Testis (tissue), 2 donors: ENCODE measurements at regions not wholly inside any gene's neighbourhood (a gene's known extent, or its start where the extent isn't known, plus 50 kb on each side); places are given as distances from the start of the nearest gene placed in this dataset.

Source experiments
- CTCF ChIP-seq, 3 experiments: fragments of 450-650 bp in 2 of 3; fragments of 200-600 bp in 1 of 3; sonication (generic) in 1 of 3; IDR thresholded peaks; one replicate each; pipeline ENCODE4 v1.5.1; 2016 to 2019; ENCODE audit warnings: antibody characterized with exemption in 3 of 3, mild to moderate bottlenecking in 2 of 3, moderate library complexity in 1 of 3
- POLR2A ChIP-seq: fragments of 450-650 bp; IDR thresholded peaks from one replicate; pipeline ENCODE4 v1.6.1; 2017; ENCODE audit warnings: antibody characterized with exemption, mild to moderate bottlenecking, moderate library complexity

- no peak for TF ChIP-seq CTCF (IDR thresholded peaks at IDR 0.05)
- no peak for TF ChIP-seq POLR2A
Measured at GRCh38 chr5:162334944-162335343, 267.4 kb downstream of the GABRG2 start.
